T-helper 1 cell (primary cell): ENCODE measurements at regions not wholly inside any gene's neighbourhood (a gene's known extent, or its start where the extent isn't known, plus 50 kb on each side); places are given as distances from the start of the nearest gene placed in this dataset.
"Not testable (repeated sequence)": the region's sequence is repeated elsewhere in the genome, so short reads cannot be mapped to it uniquely, and the experiment has no call there.

Experiments used
- DNase-seq, 5 donors: peaks; one replicate each; pipeline ENCODE4 v3.0.0-alpha.2; 2012 to 2020

GRCh38 chr9:26789959-26790358, 102.6 kb downstream of the CAAP1 start:
- DNase-seq, result no peak

- DNase-seq, result no peak
Measured at GRCh38 chr9:26786564-26786963, 106.0 kb downstream of the CAAP1 start.

- DNase-seq, result no peak
Measured at GRCh38 chr9:26782899-26783298, 109.7 kb downstream of the CAAP1 start.

DNA sequence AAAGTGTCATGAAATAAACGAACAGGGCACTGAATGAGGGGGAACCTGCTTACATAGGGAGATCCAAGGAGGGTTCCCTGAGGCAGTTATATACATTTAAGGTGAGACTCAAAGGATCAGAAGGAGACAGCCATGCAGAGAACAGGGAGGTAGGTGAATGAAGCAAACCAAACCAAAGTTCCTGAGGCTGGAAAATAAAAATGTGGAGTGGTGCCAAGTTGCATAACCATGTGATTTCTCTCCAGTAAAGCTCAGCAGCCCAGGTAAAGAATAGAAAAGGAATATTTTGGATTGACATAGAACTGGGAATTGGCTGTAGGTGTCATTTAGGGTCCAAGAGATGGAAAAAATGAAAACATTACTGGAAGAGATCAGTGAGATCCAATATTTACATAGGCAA, 110.7 kb downstream of the CAAP1 start:
- DNase-seq, result no peak

DNA sequence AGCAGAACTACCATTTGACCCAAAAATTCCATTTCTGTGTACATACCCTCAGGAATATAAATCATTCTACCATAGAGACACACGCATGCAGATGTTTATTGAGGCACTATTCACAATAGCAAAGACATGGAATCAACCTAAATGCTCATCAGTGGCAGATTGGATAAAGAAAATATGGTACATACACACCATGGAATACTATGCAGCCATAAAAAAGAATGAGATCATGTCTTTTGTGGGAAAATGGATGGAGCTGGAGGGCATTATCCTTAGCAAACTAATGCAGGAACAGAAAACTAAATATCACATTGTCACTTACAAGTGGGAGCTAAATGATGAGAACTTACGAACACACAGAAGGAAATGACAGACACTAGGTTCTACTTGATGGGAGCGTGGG, 112.3 kb downstream of the CAAP1 start:
- DNase-seq, result not testable (repeated sequence)

DNA sequence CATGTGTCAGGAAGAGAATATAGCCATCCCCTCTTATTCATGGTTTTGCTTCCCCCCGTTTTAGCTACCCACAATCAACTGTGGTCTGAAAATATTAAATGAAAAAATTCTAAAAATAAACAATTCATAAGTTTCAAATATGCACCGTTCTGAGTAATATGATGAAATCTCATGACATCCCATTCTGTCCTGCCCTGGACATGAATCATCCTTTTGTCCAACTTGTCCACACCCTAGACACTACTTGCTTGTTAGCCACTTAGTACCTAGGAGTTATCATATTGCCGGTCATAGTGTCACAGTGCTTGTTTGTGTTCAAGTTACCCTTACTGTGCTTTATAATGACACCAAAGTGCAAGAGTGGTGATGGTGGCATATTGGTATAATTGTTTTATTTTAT, 113.5 kb downstream of the CAAP1 start:
- no peak for DNase-seq

DNA sequence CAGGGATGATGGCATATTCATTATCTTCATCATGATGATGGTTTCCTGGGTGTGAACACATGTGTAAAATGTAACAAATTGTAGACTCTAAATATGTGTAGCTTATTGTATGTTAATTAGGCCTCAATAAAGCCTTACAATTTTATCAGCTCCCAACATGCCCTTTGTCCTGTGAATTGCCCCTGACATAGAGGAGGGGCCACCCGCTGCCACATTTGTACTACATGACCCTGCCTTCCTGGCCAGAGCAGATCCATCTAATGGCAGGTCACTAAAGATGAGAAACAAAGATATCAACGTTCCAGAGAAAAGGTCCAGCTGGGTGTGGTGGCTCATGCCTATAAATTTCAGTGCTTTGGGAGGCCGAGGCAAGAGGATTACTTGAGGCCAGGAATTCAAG, 117.2 kb downstream of the CAAP1 start:
- no peak for DNase-seq

- DNase-seq, result no peak
Measured at GRCh38 chr9:26773056-26773455, 119.5 kb downstream of the CAAP1 start.

GRCh38 chr9:26770821-26771220, 121.8 kb downstream of the CAAP1 start:
- DNase-seq, result no peak

GRCh38 chr9:26768145-26768544, 124.5 kb downstream of the CAAP1 start:
- DNase-seq, result no peak

GRCh38 chr9:26760675-26761074, 131.9 kb downstream of the CAAP1 start:
- DNase-seq, result no peak

- no peak for DNase-seq
Measured at GRCh38 chr9:26758655-26759054, 133.9 kb downstream of the CAAP1 start.

GRCh38 chr9:26756881-26757280, 135.7 kb downstream of the CAAP1 start:
- DNase-seq, result no peak

DNA sequence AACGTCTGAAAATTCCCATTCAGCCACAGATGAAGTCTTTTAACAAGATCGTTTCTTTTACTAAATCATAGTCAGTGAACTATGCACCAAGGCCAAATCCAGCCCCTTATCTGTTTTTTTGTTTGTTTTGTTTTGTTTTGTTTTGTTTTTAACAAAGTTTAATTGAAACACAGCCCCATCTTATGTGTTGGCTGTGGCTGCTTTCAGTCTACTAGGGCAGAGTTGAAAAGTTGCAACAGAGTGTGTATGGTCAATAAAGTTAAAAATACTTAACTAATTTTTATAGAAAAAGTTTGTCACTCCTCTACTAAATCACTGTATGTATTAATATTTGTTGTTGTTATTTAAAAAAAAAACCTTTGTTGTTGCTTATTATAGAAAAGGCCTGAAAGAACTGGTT, 137.1 kb downstream of the CAAP1 start:
- no peak for DNase-seq

- DNase-seq, result no peak
Measured at GRCh38 chr9:26754509-26755164, 138.0 kb downstream of the CAAP1 start.

DNA sequence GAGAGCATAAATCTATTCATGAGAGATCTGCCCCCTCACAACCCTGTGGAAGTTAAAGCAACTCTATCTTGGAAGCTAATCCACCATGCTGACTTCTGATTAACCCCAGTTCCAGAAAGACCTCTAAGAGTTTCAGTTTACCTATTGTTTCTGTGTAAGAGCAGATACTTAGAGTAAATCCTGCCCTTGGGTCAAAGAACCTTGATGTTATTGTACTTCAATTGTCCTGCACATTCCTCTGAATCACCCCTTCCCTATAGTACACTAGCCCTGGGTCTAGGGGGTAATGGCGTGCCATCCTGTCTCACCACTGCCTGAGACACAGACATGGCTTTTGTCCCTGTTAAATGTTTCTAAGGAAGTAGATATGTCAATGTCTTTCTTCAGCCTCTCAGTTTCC, 138.6 kb downstream of the CAAP1 start:
- DNase-seq, result no peak

GRCh38 chr9:26750162-26750561, 142.4 kb downstream of the CAAP1 start:
- DNase-seq, result no peak

- DNase-seq, result no peak
Measured at GRCh38 chr9:26748449-26749058, 144.0 kb downstream of the CAAP1 start.

GRCh38 chr9:26747611-26748010, 145.0 kb downstream of the CAAP1 start:
- DNase-seq, result no peak

DNA sequence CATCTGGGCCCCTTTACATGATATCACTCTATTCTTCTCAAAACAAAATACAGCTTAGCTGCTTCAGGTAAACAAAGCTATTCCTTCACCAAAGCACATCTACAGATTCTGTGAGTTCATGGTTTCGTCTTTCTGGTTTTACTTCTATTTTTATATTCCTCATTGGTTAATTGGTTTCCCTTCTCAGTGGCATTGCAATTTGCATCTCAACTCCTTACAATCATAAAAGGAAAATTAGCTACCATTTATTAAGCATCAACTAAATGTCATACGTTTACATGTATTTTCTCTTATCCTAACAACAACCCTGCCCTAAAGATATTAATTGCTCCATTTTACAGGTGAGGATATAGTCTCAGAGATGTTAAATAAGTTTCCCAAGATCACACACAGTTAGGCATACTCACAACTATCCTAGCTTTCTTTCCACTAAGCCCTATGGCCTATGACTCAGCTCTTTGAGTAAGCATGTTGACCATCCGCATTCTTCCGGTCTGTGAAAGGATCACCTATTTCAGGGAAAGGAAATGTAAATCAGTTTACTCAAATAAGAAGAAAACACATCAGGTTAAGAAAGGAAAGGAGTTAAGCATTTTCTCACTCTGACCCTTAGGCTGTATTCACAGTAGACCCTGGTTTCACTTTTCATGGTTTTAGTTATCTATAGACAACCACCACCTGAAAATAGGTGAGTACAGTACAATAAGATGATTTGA, 146.1 kb downstream of the CAAP1 start:
- no peak for DNase-seq

DNA sequence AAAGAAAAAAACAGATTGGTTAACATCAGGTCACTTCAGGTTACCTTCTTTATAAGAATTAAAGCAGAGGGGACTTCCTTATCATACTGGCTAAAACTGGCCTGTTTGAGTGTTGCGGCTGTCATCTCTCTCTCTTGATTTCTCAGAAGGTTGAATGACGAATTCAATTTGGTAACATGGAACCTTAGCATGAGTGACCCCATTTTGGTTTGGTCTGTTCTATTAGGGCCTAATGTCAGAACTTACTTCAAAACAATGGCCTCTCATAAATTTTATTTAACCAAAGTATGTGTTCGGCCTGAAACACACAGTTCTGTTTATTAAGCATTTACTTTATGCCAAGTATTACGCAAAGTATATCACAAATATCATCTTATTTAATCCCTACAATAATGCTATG, 147.5 kb downstream of the CAAP1 start:
- DNase-seq, result no peak

DNA sequence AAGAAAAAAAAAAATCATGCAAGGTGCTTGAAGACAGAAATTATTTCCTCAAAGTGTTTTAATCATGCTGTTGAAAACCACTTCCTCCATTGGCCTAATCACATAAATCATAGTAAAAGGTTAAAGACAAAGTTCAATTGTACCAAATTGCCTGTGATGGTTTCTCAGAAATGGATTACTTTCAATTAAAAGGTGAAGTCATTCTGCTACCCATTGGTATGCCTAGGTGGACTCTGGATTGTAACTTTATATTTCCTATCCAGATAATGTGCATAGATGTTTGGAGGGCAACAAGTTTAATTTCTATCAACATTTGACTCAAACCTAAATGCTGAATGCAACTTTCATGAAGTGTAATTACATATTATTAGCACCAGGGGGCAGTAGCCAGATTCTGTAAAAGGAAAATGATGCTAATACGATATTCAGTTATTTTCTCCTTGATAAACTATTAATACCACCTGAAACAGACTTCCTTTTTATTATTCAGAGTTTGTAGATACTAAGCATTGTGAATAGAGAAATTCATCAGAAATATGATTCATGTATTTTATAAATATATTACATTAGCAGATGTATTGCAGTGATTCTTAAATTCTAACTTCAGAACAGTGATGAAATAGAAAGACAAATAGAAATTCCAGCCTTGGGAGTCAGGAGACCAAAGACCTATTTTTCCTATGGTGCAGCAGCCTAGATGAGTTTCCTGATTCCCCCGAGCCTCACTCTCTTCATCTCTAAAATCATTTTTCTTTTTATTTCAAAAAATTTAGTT, 148.2 kb downstream of the CAAP1 start:
- DNase-seq, result no peak

GRCh38 chr9:26742828-26743476, 149.7 kb downstream of the CAAP1 start:
- DNase-seq, result no peak
